Glomerular endothelial cell (primary cell): ENCODE measurements at regions not wholly inside any gene's neighbourhood (a gene's known extent, or its start where the extent isn't known, plus 50 kb on each side); places are given as distances from the start of the nearest gene placed in this dataset.
A peak's percentile ranks its signal among the peaks of the same experiment; 100 is the strongest.

Source experiments
- DNase-seq: peaks from one replicate; pipeline ENCODE4 v3.0.0-alpha.2; 2011; ENCODE audit warnings: low read depth, low spot score; ENCODE audit errors: extremely low read depth

- no peak for DNase-seq
Observed at GRCh38 chr3:177524742-177525141, 327.5 kb upstream of the TBL1XR1 start.

DNA sequence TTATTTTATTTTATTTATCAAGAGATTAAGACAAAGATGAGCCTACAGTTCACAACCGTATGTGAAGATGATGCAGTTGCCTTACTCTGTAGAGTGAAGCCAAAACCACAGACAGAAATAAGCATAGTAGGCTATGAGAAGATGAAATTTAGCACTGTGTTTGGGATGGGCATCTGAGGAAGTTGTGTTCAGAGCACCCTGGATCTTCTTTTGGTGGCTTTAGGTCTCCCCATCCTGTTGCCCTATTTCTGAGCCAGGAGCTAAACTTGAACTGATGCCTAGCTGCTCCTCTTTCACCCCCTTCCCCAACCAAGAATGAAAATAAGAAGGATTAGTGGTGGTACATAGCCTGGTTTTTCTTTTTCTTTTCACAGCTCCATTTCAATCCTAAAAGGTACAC lies 328.1 kb upstream of the TBL1XR1 start:
- no peak for DNase-seq

DNA sequence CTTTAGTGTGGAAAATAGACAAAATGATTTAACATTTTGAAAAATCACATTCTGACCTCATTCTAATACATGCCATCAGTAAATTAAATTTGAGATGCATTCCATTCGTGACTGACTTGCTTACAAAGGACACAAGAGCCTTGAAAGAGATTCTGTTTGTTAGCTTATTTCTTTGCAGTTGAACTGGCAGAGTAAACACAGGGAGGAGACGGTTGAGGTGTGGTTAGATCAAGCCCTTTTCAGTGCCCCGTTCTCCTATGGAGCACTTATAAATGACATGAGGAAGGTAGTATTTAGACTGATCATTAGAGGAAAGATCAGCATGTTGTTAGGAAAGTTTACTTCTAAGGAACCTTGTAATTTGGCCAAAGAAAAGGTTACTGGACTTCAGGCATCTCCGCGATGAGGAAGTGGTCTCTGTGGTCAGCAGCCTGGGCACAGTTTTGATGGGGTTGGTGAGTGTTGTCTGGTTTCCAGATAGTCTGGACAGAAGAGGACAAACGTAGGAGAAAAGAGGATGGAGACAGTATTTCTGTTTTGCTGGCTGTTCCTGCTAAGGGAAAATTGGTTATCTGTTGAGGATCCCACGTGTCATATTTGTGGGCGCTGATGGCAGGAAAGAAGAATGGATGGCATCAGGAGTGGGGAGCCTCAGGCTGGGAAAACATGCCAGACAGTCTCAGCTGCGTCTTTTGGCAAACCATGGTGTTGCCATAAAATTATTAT lies 328.9 kb upstream of the TBL1XR1 start:
- DNase-seq: no peak

DNA sequence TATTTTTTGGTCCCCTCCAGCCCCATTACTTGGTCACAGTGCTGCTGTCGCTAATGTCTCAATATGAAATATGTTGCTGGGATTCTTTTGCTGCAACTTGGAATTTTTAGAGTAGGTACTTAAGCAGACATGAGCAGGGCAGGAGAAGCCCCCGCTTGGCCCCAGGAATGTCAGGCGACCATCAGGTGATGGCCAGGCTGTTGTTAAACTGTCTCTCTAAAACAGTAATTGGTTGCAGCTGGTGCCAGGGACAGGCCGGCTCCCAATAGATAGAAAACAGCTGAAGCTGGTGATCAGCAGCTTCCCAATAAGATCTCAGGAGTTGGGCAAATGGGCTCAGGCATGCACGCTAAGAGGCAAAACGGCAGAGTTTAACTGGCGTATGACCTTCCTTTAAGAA lies 329.9 kb upstream of the TBL1XR1 start:
- no peak for DNase-seq

GRCh38 chr3:177528306-177529070 lies 331.2 kb upstream of the TBL1XR1 start:
- DNase-seq: no peak

DNA sequence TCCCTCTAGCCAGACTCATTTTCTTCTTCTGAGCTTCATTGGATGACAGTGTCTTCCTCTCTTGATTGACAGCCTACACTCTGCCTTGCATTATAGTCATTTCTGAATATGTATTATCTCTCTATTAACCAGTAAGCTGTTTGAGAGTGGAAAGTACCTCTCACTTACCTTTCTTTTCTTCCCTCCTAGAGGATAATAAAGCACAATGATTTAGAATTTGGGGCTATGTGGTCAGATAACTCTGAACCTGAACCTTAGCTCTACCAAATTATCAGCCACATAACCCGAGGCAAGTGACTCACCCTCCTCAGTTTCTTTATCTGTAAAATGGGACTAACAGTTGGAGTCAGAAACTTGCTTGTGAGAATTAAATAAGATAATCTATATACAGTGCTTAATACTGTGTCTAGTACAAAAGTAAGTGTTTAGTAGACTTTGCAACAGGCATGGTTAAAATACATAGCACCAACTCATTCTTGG lies 331.8 kb upstream of the TBL1XR1 start:
- DNase-seq: no peak

DNA sequence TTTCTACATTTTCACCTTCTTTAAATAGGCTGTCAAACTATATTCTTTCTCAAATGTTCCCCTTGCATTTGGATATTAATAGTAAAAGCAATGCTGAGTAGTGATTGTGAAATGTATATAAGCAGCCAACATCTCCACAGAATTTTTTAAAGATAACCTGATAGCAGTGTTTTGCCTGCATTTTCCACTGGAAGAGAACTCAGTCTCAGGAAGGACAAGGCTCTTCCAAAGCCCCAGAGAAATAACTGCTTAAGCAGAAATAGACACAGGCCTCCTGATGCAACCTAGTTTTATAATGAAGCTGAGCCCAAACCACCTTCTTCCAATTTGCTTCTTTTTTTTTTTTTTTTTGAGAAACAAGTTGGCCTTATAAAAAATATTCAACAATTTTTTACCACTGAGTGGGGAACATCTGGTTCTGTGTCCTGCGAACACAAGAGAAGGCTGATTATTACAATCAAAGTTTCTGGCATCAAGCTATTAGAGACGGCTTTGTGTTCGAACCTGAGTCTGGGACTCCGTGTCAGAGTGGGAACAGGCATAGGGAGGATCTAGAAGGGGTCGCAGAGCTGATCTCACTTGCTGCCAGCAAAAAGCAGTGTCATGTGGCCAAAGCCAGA lies 332.5 kb upstream of the TBL1XR1 start:
- no peak for DNase-seq

DNA sequence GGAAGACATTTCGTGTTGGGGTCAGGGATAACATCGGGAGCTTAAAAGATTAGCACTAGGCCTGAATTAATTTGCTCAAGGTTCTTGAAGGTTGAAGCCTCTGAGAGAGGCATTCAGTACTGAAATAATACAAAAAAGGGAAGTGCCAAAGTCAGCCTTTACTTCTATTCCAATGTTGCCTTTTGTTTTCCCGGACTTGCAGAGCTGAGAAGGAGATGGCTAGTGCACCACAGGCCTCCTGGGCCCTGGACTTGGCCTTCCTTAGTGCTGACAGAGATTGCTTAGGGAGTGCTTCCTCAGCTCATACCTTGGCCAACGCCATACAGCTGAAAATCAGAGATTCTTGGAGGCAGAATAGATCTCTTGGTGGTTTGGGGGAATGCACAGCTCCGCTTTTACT lies 333.6 kb upstream of the TBL1XR1 start:
- no peak for DNase-seq

GRCh38 chr3:177536873-177537272 lies 339.6 kb upstream of the TBL1XR1 start:
- DNase-seq: no peak

DNA sequence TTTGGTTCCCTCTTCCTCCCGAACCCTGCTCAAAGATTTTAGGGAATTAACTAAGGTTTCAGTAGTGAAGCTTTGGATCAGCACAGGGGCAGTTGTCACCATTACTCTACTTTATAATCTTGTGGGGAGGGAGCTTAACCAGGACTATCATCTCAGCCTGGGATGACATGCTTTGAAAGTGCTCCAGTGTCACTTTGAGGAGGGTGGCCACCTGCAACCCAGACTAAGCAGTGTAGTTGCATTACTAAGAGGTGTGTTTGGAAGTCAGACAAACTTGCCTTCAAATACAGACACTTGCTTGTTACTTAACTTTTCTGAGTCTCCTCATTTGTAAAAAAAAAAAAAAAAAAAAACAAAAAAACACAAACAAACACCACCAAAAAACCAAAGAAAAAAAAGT lies 340.3 kb upstream of the TBL1XR1 start:
- DNase-seq: no peak

DNA sequence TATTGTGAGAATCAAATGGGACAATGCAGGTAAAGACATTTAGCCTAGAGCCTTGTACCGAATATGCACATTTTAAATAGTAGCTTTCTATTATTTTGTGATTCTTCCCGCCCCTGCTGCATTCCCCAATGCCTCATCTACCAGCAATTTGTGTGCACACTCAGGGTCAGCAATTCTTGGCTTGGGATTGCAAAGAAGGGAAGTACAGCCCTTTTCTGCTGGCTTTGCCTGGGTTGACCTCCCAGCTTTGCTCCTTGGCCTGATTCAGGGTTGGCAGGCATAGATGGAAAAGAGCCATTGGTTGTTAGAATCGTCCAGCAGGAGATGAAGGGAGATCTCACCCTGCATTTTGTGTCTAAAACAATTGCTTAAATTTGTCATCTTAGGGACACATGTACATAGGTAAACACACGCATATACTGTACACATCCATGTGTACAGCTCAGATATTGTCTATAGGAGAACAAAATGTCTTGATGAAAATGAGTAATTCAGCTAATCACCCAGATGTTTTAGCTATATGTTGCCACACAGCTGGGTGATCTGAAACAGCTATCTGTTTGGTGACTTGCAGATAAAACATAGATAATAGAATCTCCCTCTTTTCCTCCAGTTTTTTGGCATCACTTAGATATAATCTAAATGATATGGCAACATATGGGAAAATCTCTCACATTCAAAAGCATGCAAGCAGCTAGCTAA lies 340.9 kb upstream of the TBL1XR1 start:
- no peak for DNase-seq

- DNase-seq: peak; percentile 16
Observed at GRCh38 chr3:177538750-177539730, 341.8 kb upstream of the TBL1XR1 start.

DNA sequence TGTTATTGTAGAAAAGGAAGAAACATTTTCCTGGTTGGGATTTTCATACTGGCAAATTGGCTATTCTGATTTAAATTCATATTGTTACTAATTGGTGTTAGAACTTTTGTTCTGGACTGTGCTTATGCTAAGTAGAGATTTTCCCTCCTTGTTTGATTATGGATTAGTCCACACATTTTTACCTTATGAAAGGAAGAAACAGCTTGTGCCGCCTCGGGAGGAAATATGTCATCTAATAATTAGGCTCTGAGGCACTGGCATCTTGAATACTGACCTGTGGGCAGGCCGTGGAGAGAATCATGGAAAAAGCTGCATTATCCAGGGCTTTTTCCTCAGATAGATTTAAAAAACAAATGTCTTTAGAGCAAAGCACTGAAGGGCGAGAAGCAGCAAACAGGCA lies 344.3 kb upstream of the TBL1XR1 start:
- no peak for DNase-seq

DNA sequence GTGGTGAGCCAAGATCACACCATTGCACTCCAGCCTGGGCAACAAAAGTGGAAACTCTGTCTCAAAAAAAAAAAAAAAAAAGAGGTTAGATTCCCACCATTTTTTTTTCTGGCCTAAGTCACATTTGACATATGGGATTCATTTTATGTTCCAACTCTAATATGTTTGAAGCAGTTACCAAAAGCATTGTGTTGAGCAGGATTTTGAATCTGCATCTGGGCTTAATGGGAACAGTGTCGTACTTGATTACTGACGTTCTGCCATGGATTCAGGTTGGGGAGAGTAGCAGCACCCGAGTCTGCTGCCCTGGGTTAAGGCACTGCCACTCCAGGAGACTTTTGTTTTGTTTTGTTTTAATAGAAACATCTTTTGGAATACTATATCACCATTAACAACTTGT lies 348.7 kb upstream of the TBL1XR1 start:
- DNase-seq: no peak

- no peak for DNase-seq
Observed at GRCh38 chr3:177547711-177548350, 350.5 kb upstream of the TBL1XR1 start.

DNA sequence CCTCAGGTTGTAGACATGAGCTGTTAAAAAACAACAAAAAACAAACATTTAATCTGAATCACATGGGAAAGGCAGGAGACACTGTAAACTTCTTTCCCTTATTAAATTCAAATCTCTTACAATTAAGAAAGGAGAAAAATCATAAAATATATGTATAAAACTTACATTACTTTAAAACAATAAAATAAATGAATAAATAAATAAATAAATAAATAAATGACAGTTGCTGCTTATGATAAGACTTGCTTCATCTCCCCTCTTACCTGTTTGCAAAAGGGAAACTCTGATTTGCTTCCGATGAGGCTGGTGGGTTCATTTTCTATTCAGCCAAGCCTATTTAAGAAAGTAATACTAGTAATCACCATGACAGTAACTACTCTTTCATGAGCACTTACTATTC lies 353.4 kb upstream of the TBL1XR1 start:
- no peak for DNase-seq

- no peak for DNase-seq
Observed at GRCh38 chr3:177551431-177551836, 354.2 kb upstream of the TBL1XR1 start.

- no peak for DNase-seq
Observed at GRCh38 chr3:177552051-177552450, 354.8 kb upstream of the TBL1XR1 start.

GRCh38 chr3:177553012-177553411 lies 355.7 kb upstream of the TBL1XR1 start:
- no peak for DNase-seq

GRCh38 chr3:177553579-177553978 lies 356.3 kb upstream of the TBL1XR1 start:
- no peak for DNase-seq
